HG02763 (cell line): ENCODE measurements at regions not wholly inside any gene's neighbourhood (a gene's known extent, or its start where the extent isn't known, plus 50 kb on each side); places are given as distances from the start of the nearest gene placed in this dataset.
"Not testable (repeated sequence)": the region's sequence is repeated elsewhere in the genome, so short reads cannot be mapped to it uniquely, and the experiment has no call there.

Experiments used
- ATAC-seq: cut with Tn5 transposase; IDR thresholded peaks from one replicate; pipeline ENCODE4 v1.9.1; 2021; ENCODE audit warnings: mild to moderate bottlenecking, moderate library complexity; ENCODE audit not compliant: unreplicated experiment

- ATAC-seq: no peak
Observed at GRCh38 chr14:47949006-47949405, 273.6 kb upstream of the MDGA2 start.

- ATAC-seq: no peak
Observed at GRCh38 chr14:47935332-47935731, 259.9 kb upstream of the MDGA2 start.

- ATAC-seq: peak; percentile 78
Observed at GRCh38 chr14:47929334-47929733, 253.9 kb upstream of the MDGA2 start.

GRCh38 chr14:47921133-47921532 lies 245.7 kb upstream of the MDGA2 start:
- ATAC-seq: no peak

GRCh38 chr14:47919997-47920396 lies 244.6 kb upstream of the MDGA2 start:
- no peak for ATAC-seq

GRCh38 chr14:47919334-47919846 lies 244.0 kb upstream of the MDGA2 start:
- no peak for ATAC-seq

- no peak for ATAC-seq
Observed at GRCh38 chr14:47917344-47917954, 242.0 kb upstream of the MDGA2 start.

- not testable (repeated sequence) for ATAC-seq
Observed at GRCh38 chr14:47901141-47901540, 225.7 kb upstream of the MDGA2 start.

- no peak for ATAC-seq
Observed at GRCh38 chr14:47899685-47900084, 224.3 kb upstream of the MDGA2 start.

- no peak for ATAC-seq
Observed at GRCh38 chr14:47874350-47874749, 198.9 kb upstream of the MDGA2 start.

GRCh38 chr14:47872588-47872987 lies 197.2 kb upstream of the MDGA2 start:
- ATAC-seq: no peak

GRCh38 chr14:47863441-47863840 lies 188.0 kb upstream of the MDGA2 start:
- ATAC-seq: no peak

- ATAC-seq: no peak
Observed at GRCh38 chr14:47857646-47858045, 182.2 kb upstream of the MDGA2 start.

- no peak for ATAC-seq
Observed at GRCh38 chr14:47852278-47852677, 176.9 kb upstream of the MDGA2 start.

GRCh38 chr14:47846008-47846407 lies 170.6 kb upstream of the MDGA2 start:
- no peak for ATAC-seq

- no peak for ATAC-seq
Observed at GRCh38 chr14:47843236-47843635, 167.8 kb upstream of the MDGA2 start.

GRCh38 chr14:47833011-47833410 lies 157.6 kb upstream of the MDGA2 start:
- ATAC-seq: no peak

- no peak for ATAC-seq
Observed at GRCh38 chr14:47826809-47827208, 151.4 kb upstream of the MDGA2 start.

- ATAC-seq: no peak
Observed at GRCh38 chr14:47822326-47822725, 146.9 kb upstream of the MDGA2 start.

GRCh38 chr14:47821135-47821534 lies 145.7 kb upstream of the MDGA2 start:
- ATAC-seq: no peak

GRCh38 chr14:47790477-47790876 lies 115.1 kb upstream of the MDGA2 start:
- ATAC-seq: no peak

GRCh38 chr14:47785058-47785457 lies 109.7 kb upstream of the MDGA2 start:
- ATAC-seq: no peak

- no peak for ATAC-seq
Observed at GRCh38 chr14:47778631-47779030, 103.2 kb upstream of the MDGA2 start.
